ENCODE measurements at regions not wholly inside any gene's neighbourhood (a gene's known extent, or its start where the extent isn't known, plus 50 kb on each side); places are given as distances from the start of the nearest gene placed in this dataset.
"Not testable (repeated sequence)": the region's sequence is repeated elsewhere in the genome, so short reads cannot be mapped to it uniquely, and the experiment has no call there.

- H3K27me3 ChIP-seq: no peaks in the 10 kb centered on the region
- 86 to 96% methylated on average over 2 of the region's 2 CpGs for WGBS, 2 donors
- intact Hi-C loops (cut with DNase I; ENCODE audit: low total_unique reads): no loop called here
- TF ChIP-seq CTCF (IDR thresholded peaks at IDR 0.05) (no peak), POLR2A (IDR thresholded peaks at IDR 0.05) (no peak)
- H3K9me3 ChIP-seq: no peaks in the 10 kb centered on the region
- no peak overlapping the region for H3K4me3 ChIP-seq
- no peaks in the 10 kb centered on the region for H3K4me1 ChIP-seq
- H3K36me3 ChIP-seq (ENCODE audit: low read depth, missing control alignments): no peaks in the 10 kb centered on the region
- no peak overlapping the region for H3K27ac ChIP-seq
- DNase-seq: no peak
Measured at GRCh38 chr6:111942561-111942960, 69.3 kb upstream of the FYN start.

- no peak for DNase-seq
- TF ChIP-seq CTCF (IDR thresholded peaks at IDR 0.05): no peak
- no peak for TF ChIP-seq POLR2A (IDR thresholded peaks at IDR 0.05)
- no peak overlapping the region for H3K4me3 ChIP-seq
- intact Hi-C loops (cut with DNase I; ENCODE audit: low total_unique reads): no loop called here
- WGBS, 2 donors: 91 to 98% methylated on average over 3 of the region's 3 CpGs
- no peaks in the 10 kb centered on the region for H3K36me3 ChIP-seq (ENCODE audit: low read depth, missing control alignments)
- H3K27me3 ChIP-seq: no peaks in the 10 kb centered on the region
- H3K9me3 ChIP-seq: no peaks in the 10 kb centered on the region
- H3K4me1 ChIP-seq: no peaks in the 10 kb centered on the region
- H3K27ac ChIP-seq: no peak overlapping the region
Measured at GRCh38 chr6:111943266-111943665, 70.0 kb upstream of the FYN start.

- WGBS, 2 donors: 94 to 96% methylated on average over 3 of the region's 3 CpGs
- no peak for DNase-seq
- Histone ChIP-seq H3K4me1 (no peaks in the 10 kb centered on the region), H3K4me3 (no peak overlapping the region), H3K27me3 (no peaks in the 10 kb centered on the region), H3K9me3 (no peaks in the 10 kb centered on the region), H3K27ac (no peak overlapping the region), H3K36me3 (ENCODE audit: low read depth, missing control alignments) (no peaks in the 10 kb centered on the region)
- intact Hi-C loops (cut with DNase I; ENCODE audit: low total_unique reads): no loop called here
- TF ChIP-seq CTCF (IDR thresholded peaks at IDR 0.05): no peak
- TF ChIP-seq POLR2A (IDR thresholded peaks at IDR 0.05): no peak
Measured at GRCh38 chr6:111943726-111944125, 70.5 kb upstream of the FYN start.

- Histone ChIP-seq H3K4me1 (no peaks in the 10 kb centered on the region), H3K36me3 (ENCODE audit: low read depth, missing control alignments) (no peaks in the 10 kb centered on the region), H3K4me3 (no peak overlapping the region), H3K27me3 (no peaks in the 10 kb centered on the region), H3K27ac (no peak overlapping the region), H3K9me3 (no peaks in the 10 kb centered on the region)
- intact Hi-C loops (cut with DNase I; ENCODE audit: low total_unique reads): no loop called here
- WGBS, 2 donors: 92% methylated on average over 2 of the region's 2 CpGs
- TF ChIP-seq CTCF (IDR thresholded peaks at IDR 0.05) (no peak), POLR2A (IDR thresholded peaks at IDR 0.05) (no peak)
- DNase-seq: no peak
Measured at GRCh38 chr6:111944541-111944940, 71.3 kb upstream of the FYN start.

GRCh38 chr6:111949546-111949945 lies 76.3 kb upstream of the FYN start:
- H3K27me3 ChIP-seq: no peaks in the 10 kb centered on the region
- no peaks in the 10 kb centered on the region for H3K36me3 ChIP-seq (ENCODE audit: low read depth, missing control alignments)
- TF ChIP-seq POLR2A (IDR thresholded peaks at IDR 0.05) (no peak), CTCF (IDR thresholded peaks at IDR 0.05) (no peak)
- no peaks in the 10 kb centered on the region for H3K9me3 ChIP-seq
- 79 to 90% methylated on average over 3 of the region's 3 CpGs for whole genome bisulfite sequencing, 2 donors
- H3K4me1 ChIP-seq: no peaks in the 10 kb centered on the region
- no peak overlapping the region for H3K27ac ChIP-seq
- H3K4me3 ChIP-seq: no peak overlapping the region
- intact Hi-C loops (cut with DNase I; ENCODE audit: low total_unique reads): no loop called here
- no peak for DNase-seq

- H3K36me3 ChIP-seq (ENCODE audit: low read depth, missing control alignments); intact Hi-C loops (cut with DNase I; ENCODE audit: low total_unique reads); H3K27me3 ChIP-seq; H3K9me3 ChIP-seq; H3K4me1 ChIP-seq; H3K4me3 ChIP-seq; H3K27ac ChIP-seq; DNase-seq: not testable (repeated sequence)
- 79 to 86% methylated on average over 3 of the region's 3 CpGs for WGBS, 2 donors
Measured at GRCh38 chr6:111949984-111950383, 76.7 kb upstream of the FYN start.

All from testis (tissue), 2 donors.